DMS114 treated with DMSO at 0.1 percent for 48 hours (cell line): ENCODE measurements at regions not wholly inside any gene's neighbourhood (a gene's known extent, or its start where the extent isn't known, plus 50 kb on each side); places are given as distances from the start of the nearest gene placed in this dataset.

Experiments
- DNase-seq: peaks from one replicate; lab custom pipeline; 2025; ENCODE audit not compliant: unreplicated experiment; lab: John Stamatoyannopoulos, UW

DNA sequence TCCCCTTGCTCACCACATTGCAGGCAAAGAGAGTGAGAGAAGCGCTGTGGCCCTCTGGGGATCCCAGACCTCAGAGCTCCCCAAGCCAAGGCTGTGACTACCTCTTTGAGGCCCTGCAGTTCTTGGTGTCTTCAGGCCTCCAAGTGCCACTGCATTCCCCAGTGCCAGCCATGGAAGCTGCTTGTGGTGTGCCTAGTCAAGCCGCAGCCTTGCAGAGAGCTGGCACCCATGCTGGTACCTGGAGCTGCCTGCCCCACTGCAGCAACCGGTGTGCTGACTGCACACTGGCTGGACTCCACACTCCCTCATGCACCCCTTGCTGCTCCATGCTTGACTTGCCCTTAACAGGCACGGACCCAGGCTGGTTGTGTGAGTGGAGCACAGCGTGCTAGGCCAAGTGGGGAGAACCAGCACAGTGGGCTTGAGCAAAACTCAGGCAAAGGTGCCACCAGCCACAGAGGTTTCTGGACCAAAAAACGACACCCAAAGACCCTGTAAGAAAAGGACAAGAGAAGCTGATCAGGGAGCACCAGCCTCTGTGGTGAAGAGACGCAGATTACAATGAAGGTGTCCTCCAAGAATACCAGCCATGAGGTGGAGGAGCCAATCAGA is 113.5 kb upstream of the TMEM18 start:
- no peak for DNase-seq

GRCh38 chr2:790081-790480 is 112.9 kb upstream of the TMEM18 start:
- DNase-seq = no peak

GRCh38 chr2:789529-789928 is 112.3 kb upstream of the TMEM18 start:
- no peak for DNase-seq

GRCh38 chr2:788227-789032 is 111.2 kb upstream of the TMEM18 start:
- DNase-seq = no peak

GRCh38 chr2:784753-785152 is 107.5 kb upstream of the TMEM18 start:
- no peak for DNase-seq

GRCh38 chr2:780581-780980 is 103.4 kb upstream of the TMEM18 start:
- DNase-seq = no peak

- DNase-seq = no peak
Measured at GRCh38 chr2:780002-780401, 102.8 kb upstream of the TMEM18 start.

DNA sequence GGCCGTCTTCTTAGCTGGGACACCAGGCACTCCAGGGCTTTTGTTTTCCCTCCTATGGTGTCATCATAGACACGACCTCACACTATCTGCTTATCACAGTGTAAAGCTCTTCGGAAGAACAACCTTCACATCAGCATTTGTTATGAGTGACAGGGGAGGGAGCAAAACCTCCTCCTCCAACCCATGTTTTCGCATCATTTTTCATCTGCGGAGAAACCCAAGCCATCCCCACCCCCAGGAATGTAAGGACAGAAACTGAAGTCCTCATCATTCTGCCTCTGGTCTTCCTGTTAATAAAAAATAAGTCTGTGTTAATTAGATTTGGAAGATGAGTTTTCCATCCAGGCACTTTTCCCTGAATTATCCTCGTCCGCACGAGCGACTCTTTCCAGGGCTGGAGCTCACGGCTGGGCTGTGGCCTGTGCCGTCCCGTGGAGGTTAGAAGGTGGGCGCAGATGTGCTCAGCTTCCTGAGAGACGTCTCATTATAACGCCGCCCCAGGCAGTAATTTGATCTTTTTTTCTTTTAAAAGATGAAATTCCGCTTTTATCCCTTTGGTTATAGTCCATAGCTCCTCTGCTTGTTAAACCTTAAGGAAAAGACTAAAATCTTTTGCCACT is 101.6 kb upstream of the TMEM18 start:
- no peak for DNase-seq

- DNase-seq = no peak
Measured at GRCh38 chr2:777546-777945, 100.3 kb upstream of the TMEM18 start.

GRCh38 chr2:777051-777450 is 99.8 kb upstream of the TMEM18 start:
- DNase-seq = no peak

GRCh38 chr2:776487-776886 is 99.3 kb upstream of the TMEM18 start:
- DNase-seq = no peak

DNA sequence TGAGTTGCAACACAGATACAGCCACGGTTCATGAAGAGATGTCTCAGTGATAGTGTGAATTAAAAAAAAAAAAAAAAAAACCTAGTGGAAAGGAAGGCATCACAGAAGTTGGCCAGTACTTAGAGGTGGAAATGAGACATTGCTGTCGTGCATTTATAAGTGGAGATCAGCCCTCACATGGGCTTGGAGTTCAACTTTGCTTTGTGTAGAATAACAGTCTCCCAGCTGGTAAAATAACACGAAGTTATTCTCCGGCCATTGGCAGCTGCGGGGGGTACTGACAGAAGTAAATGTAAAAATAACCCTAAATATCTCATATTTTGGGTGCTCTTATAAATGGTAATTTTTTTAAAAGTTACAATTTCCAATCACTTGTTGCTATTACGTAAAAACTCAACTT is 98.8 kb upstream of the TMEM18 start:
- no peak for DNase-seq

- DNase-seq = no peak
Measured at GRCh38 chr2:774436-774835, 97.2 kb upstream of the TMEM18 start.

DNA sequence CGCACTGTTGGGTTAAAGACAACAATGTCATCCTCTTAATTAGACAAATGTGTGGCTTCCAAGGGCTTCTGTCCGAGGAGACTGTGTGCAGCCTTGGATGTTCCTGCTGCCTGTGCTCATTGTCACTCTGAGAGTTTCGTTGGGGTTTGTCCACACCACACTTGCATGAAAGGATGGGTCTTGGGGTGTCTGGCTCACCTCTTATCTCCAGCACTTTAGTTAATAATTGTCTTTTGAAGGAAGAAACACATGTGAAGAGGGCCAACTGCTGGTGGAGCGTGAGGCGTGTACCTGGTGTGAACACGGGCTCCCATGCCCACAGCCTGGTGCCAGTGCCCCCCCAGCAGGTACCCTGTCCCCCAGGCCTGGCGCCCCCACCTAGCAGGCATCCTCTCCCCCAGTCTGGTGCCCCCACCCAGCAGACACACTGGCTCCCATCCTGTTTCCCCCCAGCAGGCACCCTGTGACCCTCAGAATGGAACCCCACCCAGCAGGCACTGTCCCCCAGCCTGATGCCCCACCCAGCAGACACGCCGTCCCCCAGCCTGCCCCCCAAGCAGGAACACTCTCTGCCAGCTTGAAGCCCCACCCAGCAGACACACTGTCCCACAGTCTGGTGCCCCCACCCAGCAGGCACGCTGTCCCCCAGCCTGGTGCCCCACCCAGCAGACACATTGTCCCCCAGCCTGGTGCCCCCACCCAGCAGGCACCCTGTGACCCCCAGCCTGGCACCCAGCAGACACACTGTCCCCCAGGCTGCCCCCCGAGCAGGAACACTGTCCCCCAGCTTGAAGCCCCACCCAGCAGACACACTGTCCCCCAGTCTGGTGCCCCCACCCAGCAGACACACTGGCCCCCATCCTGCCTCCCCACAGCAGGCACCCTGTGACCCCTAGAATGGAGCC is 96.3 kb upstream of the TMEM18 start:
- DNase-seq = no peak

DNA sequence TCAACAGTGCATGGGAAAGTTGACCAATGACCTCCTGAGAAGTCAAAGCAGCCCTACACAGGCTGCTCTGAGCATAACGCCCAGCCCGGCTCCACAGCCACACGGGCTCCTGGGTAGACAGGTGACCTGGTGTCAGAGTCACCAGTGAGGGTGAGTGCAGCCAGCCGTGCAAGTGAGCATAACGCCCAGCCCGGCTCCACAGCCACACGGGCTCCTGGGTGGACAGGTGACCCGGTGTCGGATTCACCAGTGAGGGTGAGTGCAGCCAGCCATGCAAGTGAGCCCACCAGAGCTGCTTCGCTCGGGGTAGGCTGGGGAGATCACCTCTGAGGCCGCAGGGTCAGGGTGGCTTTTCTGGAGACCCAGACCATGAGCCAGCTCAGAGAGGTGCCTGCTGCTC is 94.3 kb upstream of the TMEM18 start:
- no peak for DNase-seq

GRCh38 chr2:770776-771175 is 93.6 kb upstream of the TMEM18 start:
- DNase-seq = no peak

DNA sequence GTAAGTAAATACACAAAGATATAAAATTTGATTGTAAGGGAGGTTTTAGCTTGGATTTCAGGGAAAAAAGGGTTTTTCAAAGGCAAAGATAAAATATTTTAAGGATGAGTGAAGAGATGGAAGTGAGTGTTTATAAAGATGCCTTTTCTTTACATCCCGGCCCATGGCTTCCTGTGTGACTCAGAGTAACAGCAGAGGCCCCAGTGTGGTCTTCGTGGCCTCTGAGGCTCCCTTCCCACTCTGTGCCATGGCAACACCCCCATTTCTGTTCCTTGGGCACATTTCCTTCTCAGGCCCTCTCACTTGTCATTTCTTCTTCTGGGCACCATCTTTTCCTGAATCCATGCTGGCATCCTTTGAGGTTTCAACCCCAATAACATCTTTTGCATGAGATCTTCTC is 92.6 kb upstream of the TMEM18 start:
- DNase-seq = no peak

DNA sequence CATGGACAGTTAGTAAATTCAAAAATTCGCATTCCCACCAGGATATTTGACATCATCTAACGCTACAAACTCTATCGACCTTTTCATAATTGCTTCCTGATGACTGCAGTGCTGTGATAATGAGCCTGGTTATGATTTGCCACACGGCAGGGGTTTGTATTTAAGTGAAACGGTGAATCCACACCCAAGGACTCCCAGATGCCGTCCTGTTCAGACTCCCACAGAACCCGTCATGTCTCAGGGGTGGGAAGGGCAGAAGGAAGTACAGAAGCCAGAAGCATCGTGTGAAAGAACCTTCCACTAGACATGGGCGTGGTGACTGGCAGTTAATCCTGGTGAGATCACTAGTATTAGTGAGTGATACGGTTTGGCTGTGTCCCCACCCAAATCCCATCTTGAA is 91.2 kb upstream of the TMEM18 start:
- DNase-seq = no peak

DNA sequence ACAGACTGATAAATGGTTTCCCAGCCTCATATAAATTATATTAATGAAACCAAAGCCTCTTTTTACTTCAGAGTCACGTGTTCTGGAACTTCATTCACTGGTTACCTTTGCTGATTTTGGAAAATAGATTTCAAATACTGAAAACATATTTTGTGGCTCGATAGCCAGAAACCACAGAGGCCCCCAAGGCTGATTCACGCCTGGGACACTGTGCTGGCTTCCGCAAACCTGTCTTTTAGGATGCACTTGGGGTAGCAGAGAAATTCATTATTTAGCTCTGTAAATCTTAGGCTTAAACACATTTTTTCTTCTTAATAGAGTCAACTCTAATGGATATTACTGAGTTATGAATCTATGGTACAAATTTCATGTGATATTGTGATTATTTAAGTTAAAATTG is 90.7 kb upstream of the TMEM18 start:
- DNase-seq = no peak

DNA sequence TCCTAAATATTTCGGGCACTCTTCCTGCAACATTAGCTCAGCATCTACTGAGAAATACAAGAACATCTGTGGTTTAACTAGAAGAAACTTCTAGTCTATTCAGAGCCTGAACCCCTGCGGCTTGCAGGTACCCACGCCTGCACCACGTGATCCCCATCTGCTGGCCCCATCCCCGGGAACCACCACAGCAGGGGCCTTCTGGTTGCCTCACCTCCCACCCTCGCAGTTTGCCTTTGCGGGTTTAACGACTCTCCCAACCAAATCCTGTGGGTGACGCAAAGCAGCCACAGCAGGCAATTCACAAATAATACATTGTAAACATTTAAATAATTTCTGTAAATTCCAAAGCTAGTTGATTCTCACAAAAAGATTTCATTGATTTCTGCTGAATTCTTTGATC is 90.2 kb upstream of the TMEM18 start:
- no peak for DNase-seq

DNA sequence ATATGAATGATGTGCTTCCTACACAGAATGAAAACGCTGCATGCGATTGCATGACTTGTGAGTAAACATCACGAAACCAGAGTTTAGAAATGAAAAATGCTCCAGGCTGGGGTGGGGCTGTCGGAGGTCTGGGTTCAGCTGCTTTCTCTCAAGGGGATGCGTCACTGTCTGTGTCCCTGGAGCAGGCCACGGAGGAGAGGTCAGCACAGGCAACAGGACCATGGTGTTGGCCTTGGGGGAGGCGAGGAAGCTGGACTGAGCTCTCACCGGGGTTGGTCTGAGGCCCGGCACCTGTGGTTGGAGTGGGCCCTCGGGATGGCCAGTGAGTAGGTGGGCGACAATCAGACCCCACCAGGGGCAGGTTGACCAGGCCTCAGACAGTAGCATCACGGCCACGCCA is 89.0 kb upstream of the TMEM18 start:
- no peak for DNase-seq
